ENCODE measurements at regions not wholly inside any gene's neighbourhood (a gene's known extent, or its start where the extent isn't known, plus 50 kb on each side); places are given as distances from the start of the nearest gene placed in this dataset.

- no peaks in the 10 kb centered on the region for H3K36me3 ChIP-seq (ENCODE audit: control insufficient read depth in 5 of 5, insufficient read depth in 5 of 5, low read length in 5 of 5)
- no peak overlapping the region for H3K9ac ChIP-seq (ENCODE audit: low read length in 5 of 5)
- H3K27ac ChIP-seq (ENCODE audit: low read depth, low read length): no peak overlapping the region
- H3K4me1 ChIP-seq (ENCODE audit: control insufficient read depth in 5 of 5, insufficient read depth in 5 of 5, low read length in 5 of 5): no peaks in the 10 kb centered on the region
- peaks cover 0 to 3% (median 0%) of the 10 kb centered on the region in 5 donors for H3K9me3 ChIP-seq (ENCODE audit: control insufficient read depth in 5 of 5, low read length in 5 of 5)
- H3K4me3 ChIP-seq (ENCODE audit: low read depth in 1 of 5, low read length in 5 of 5): no peak overlapping the region
- no peaks in the 10 kb centered on the region for H3K27me3 ChIP-seq (ENCODE audit: control insufficient read depth in 5 of 5, insufficient read depth in 4 of 5, low read length in 5 of 5)
Measured at GRCh38 chr16:76955629-76956028, 235.4 kb upstream of the MON1B start.

GRCh38 chr16:76956394-76956793 is 234.6 kb upstream of the MON1B start:
- H3K27ac ChIP-seq (ENCODE audit: low read depth, low read length): no peak overlapping the region
- no peak overlapping the region for H3K4me3 ChIP-seq (ENCODE audit: low read depth in 1 of 5, low read length in 5 of 5)
- no peaks in the 10 kb centered on the region for H3K4me1 ChIP-seq (ENCODE audit: control insufficient read depth in 5 of 5, insufficient read depth in 5 of 5, low read length in 5 of 5)
- no peaks in the 10 kb centered on the region for H3K27me3 ChIP-seq (ENCODE audit: control insufficient read depth in 5 of 5, insufficient read depth in 4 of 5, low read length in 5 of 5)
- H3K9me3 ChIP-seq (ENCODE audit: control insufficient read depth in 5 of 5, low read length in 5 of 5): peaks cover 0 to 3% (median 0%) of the 10 kb centered on the region in 5 donors
- H3K9ac ChIP-seq (ENCODE audit: low read length in 5 of 5): no peak overlapping the region
- no peaks in the 10 kb centered on the region for H3K36me3 ChIP-seq (ENCODE audit: control insufficient read depth in 5 of 5, insufficient read depth in 5 of 5, low read length in 5 of 5)

DNA sequence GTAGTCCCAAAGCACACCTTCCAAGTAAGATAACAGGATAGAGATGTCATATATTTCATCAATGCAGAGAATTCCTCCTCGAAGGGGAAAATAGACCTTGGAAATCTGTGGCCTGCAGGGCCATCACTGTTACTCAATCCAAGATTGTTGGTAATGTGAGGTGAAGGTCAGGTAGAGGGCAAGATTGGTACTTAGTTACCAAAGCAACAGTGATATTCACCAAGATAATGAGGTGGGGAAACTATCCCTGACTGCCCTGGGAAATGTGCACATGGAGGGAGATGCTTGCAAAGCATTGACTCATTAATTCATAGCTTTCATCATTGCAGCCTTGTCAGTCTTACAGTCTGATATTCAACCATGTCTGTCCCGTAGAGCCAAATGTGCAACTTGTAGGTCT is 234.1 kb upstream of the MON1B start:
- Histone ChIP-seq H3K36me3 (ENCODE audit: control insufficient read depth in 5 of 5, insufficient read depth in 5 of 5, low read length in 5 of 5) (no peaks in the 10 kb centered on the region), H3K9me3 (ENCODE audit: control insufficient read depth in 5 of 5, low read length in 5 of 5) (peaks cover 0 to 3% (median 0%) of the 10 kb centered on the region in 5 donors), H3K4me3 (ENCODE audit: low read depth in 1 of 5, low read length in 5 of 5) (no peak overlapping the region), H3K27me3 (ENCODE audit: control insufficient read depth in 5 of 5, insufficient read depth in 4 of 5, low read length in 5 of 5) (no peaks in the 10 kb centered on the region), H3K4me1 (ENCODE audit: control insufficient read depth in 5 of 5, insufficient read depth in 5 of 5, low read length in 5 of 5) (no peaks in the 10 kb centered on the region), H3K27ac (ENCODE audit: low read depth, low read length) (no peak overlapping the region), H3K9ac (ENCODE audit: low read length in 5 of 5) (no peak overlapping the region)

- Histone ChIP-seq H3K9ac (ENCODE audit: low read length in 5 of 5) (no peak overlapping the region), H3K27ac (ENCODE audit: low read depth, low read length) (no peak overlapping the region), H3K4me3 (ENCODE audit: low read depth in 1 of 5, low read length in 5 of 5) (no peak overlapping the region), H3K4me1 (ENCODE audit: control insufficient read depth in 5 of 5, insufficient read depth in 5 of 5, low read length in 5 of 5) (no peaks in the 10 kb centered on the region), H3K36me3 (ENCODE audit: control insufficient read depth in 5 of 5, insufficient read depth in 5 of 5, low read length in 5 of 5) (no peaks in the 10 kb centered on the region), H3K27me3 (ENCODE audit: control insufficient read depth in 5 of 5, insufficient read depth in 4 of 5, low read length in 5 of 5) (no peaks in the 10 kb centered on the region), H3K9me3 (ENCODE audit: control insufficient read depth in 5 of 5, low read length in 5 of 5) (peaks cover 0 to 3% (median 0%) of the 10 kb centered on the region in 5 donors)
Measured at GRCh38 chr16:76959166-76959565, 231.8 kb upstream of the MON1B start.

- no peak overlapping the region for H3K27ac ChIP-seq (ENCODE audit: low read depth, low read length)
- H3K4me1 ChIP-seq (ENCODE audit: control insufficient read depth in 5 of 5, insufficient read depth in 5 of 5, low read length in 5 of 5): no peaks in the 10 kb centered on the region
- H3K9me3 ChIP-seq (ENCODE audit: control insufficient read depth in 5 of 5, low read length in 5 of 5): no peaks in the 10 kb centered on the region
Measured at GRCh38 chr16:76963614-76964315, 227.2 kb upstream of the MON1B start.

GRCh38 chr16:76964464-76965154 is 226.4 kb upstream of the MON1B start:
- Histone ChIP-seq H3K27ac (ENCODE audit: low read depth, low read length) (no peak overlapping the region), H3K27me3 (ENCODE audit: control insufficient read depth in 5 of 5, insufficient read depth in 4 of 5, low read length in 5 of 5) (no peaks in the 10 kb centered on the region), H3K4me3 (ENCODE audit: low read depth in 1 of 5, low read length in 5 of 5) (no peak overlapping the region), H3K4me1 (ENCODE audit: control insufficient read depth in 5 of 5, insufficient read depth in 5 of 5, low read length in 5 of 5) (no peaks in the 10 kb centered on the region), H3K9me3 (ENCODE audit: control insufficient read depth in 5 of 5, low read length in 5 of 5) (no peaks in the 10 kb centered on the region), H3K36me3 (ENCODE audit: control insufficient read depth in 5 of 5, insufficient read depth in 5 of 5, low read length in 5 of 5) (no peaks in the 10 kb centered on the region), H3K9ac (ENCODE audit: low read length in 5 of 5) (no peak overlapping the region)

More at GRCh38 chr16:76963614-76964315, 227.2 kb upstream of the MON1B start:
- Histone ChIP-seq H3K4me3 (ENCODE audit: low read depth in 1 of 5, low read length in 5 of 5) (no peak overlapping the region), H3K9ac (ENCODE audit: low read length in 5 of 5) (no peak overlapping the region), H3K36me3 (ENCODE audit: control insufficient read depth in 5 of 5, insufficient read depth in 5 of 5, low read length in 5 of 5) (no peaks in the 10 kb centered on the region), H3K27me3 (ENCODE audit: control insufficient read depth in 5 of 5, insufficient read depth in 4 of 5, low read length in 5 of 5) (no peaks in the 10 kb centered on the region)

DNA sequence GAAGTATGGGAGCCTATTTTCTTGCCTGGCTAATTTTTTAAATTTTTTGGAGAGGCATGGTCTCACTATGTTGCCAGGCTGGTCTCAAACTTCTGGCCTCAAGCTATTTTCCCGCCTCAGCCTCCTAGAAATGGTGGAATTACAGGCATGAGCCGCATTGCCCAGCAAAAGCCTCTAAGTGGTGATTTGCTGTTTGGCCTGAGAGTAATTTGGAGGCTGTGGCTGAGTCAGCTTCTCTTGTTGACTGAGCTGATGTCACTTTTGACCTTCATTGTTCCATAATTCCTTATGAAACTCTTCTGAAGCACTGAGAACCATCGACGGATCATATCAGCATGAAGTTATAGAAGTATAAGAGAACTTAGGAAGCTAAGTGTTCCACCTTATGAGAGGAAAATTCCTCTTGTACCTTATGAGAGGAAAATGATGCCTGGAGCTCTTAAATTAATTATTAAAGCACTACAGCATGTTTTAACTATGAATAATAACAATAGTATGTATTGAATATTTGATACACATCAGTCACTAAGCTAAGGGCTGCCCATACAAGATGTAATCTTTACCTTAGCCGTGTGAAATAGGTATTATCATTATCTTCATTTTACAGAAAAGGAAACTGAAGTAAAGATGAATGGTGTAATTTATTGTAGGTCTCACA is 220.8 kb upstream of the MON1B start:
- H3K27me3 ChIP-seq (ENCODE audit: control insufficient read depth in 5 of 5, insufficient read depth in 4 of 5, low read length in 5 of 5): no peaks in the 10 kb centered on the region
- no peaks in the 10 kb centered on the region for H3K9me3 ChIP-seq (ENCODE audit: control insufficient read depth in 5 of 5, low read length in 5 of 5)
- H3K9ac ChIP-seq (ENCODE audit: low read length in 5 of 5): no peak overlapping the region
- no peak overlapping the region for H3K4me3 ChIP-seq (ENCODE audit: low read depth in 1 of 5, low read length in 5 of 5)
- no peaks in the 10 kb centered on the region for H3K4me1 ChIP-seq (ENCODE audit: control insufficient read depth in 5 of 5, insufficient read depth in 5 of 5, low read length in 5 of 5)
- no peaks in the 10 kb centered on the region for H3K36me3 ChIP-seq (ENCODE audit: control insufficient read depth in 5 of 5, insufficient read depth in 5 of 5, low read length in 5 of 5)
- H3K27ac ChIP-seq (ENCODE audit: low read depth, low read length): no peak overlapping the region

GRCh38 chr16:76970745-76971099 is 220.3 kb upstream of the MON1B start:
- no peak overlapping the region for H3K4me3 ChIP-seq (ENCODE audit: low read depth in 1 of 5, low read length in 5 of 5)
- no peak overlapping the region for H3K27ac ChIP-seq (ENCODE audit: low read depth, low read length)

GRCh38 chr16:76976101-76976500 is 214.9 kb upstream of the MON1B start:
- H3K36me3 ChIP-seq (ENCODE audit: control insufficient read depth in 5 of 5, insufficient read depth in 5 of 5, low read length in 5 of 5): no peaks in the 10 kb centered on the region
- no peak overlapping the region for H3K4me3 ChIP-seq (ENCODE audit: low read depth in 1 of 5, low read length in 5 of 5)
- no peak overlapping the region for H3K9ac ChIP-seq (ENCODE audit: low read length in 5 of 5)
- H3K27me3 ChIP-seq (ENCODE audit: control insufficient read depth in 5 of 5, insufficient read depth in 4 of 5, low read length in 5 of 5): no peaks in the 10 kb centered on the region
- no peaks in the 10 kb centered on the region for H3K9me3 ChIP-seq (ENCODE audit: control insufficient read depth in 5 of 5, low read length in 5 of 5)
- no peaks in the 10 kb centered on the region for H3K4me1 ChIP-seq (ENCODE audit: control insufficient read depth in 5 of 5, insufficient read depth in 5 of 5, low read length in 5 of 5)
- H3K27ac ChIP-seq (ENCODE audit: low read depth, low read length): no peak overlapping the region

More at GRCh38 chr16:76970745-76971099, 220.3 kb upstream of the MON1B start:
- no peak overlapping the region for H3K9ac ChIP-seq (ENCODE audit: low read length in 5 of 5)
- H3K9me3 ChIP-seq (ENCODE audit: control insufficient read depth in 5 of 5, low read length in 5 of 5): no peaks in the 10 kb centered on the region
- H3K27me3 ChIP-seq (ENCODE audit: control insufficient read depth in 5 of 5, insufficient read depth in 4 of 5, low read length in 5 of 5): no peaks in the 10 kb centered on the region
- H3K4me1 ChIP-seq (ENCODE audit: control insufficient read depth in 5 of 5, insufficient read depth in 5 of 5, low read length in 5 of 5): no peaks in the 10 kb centered on the region
- no peaks in the 10 kb centered on the region for H3K36me3 ChIP-seq (ENCODE audit: control insufficient read depth in 5 of 5, insufficient read depth in 5 of 5, low read length in 5 of 5)

DNA sequence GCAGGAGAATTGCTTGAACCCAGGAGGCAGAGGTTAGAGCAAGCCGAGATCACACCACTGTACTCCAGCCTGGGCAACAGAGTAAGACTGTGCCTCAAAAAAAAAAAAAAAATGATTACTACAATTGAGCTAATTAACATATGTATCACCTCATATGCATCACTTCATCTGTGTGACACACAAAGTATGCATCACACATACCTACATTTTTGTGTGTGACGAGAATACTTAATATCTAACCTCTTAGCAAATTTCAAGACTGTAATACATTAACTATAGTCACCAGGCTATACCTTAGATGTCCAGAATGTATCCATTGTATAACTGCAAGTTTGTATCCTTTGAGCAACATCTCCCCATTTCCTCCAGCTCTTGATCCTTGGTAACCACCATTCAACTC is 214.2 kb upstream of the MON1B start:
- no peak overlapping the region for H3K27ac ChIP-seq (ENCODE audit: low read depth, low read length)
- H3K36me3 ChIP-seq (ENCODE audit: control insufficient read depth in 5 of 5, insufficient read depth in 5 of 5, low read length in 5 of 5): no peaks in the 10 kb centered on the region
- no peak overlapping the region for H3K4me3 ChIP-seq (ENCODE audit: low read depth in 1 of 5, low read length in 5 of 5)
- H3K4me1 ChIP-seq (ENCODE audit: control insufficient read depth in 5 of 5, insufficient read depth in 5 of 5, low read length in 5 of 5): no peaks in the 10 kb centered on the region
- no peaks in the 10 kb centered on the region for H3K27me3 ChIP-seq (ENCODE audit: control insufficient read depth in 5 of 5, insufficient read depth in 4 of 5, low read length in 5 of 5)
- H3K9ac ChIP-seq (ENCODE audit: low read length in 5 of 5): no peak overlapping the region
- no peaks in the 10 kb centered on the region for H3K9me3 ChIP-seq (ENCODE audit: control insufficient read depth in 5 of 5, low read length in 5 of 5)
